ENCODE measurements at regions not wholly inside any gene's neighbourhood (a gene's known extent, or its start where the extent isn't known, plus 50 kb on each side); places are given as distances from the start of the nearest gene placed in this dataset.

DNA sequence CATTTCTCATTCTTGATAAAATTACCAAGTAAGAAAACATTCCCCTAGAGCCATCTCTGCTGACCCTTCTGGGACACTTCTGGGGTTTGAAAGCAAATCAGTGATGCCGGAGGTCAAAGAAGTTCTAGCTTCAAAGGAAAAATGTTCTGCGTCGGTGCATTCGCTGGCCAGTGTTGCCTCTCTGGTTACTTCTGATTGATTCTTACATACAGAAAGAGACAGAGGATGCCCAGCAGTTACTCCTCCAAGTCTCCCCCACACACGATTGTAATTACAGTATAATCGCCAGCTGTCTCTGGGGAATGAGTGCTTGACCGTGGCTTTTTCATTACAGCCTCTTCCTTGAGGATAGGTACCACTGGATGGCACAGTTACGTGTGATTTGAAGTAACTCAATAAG is 150.9 kb downstream of the SNX19 start:
- TF ChIP-seq, protein P1, sequence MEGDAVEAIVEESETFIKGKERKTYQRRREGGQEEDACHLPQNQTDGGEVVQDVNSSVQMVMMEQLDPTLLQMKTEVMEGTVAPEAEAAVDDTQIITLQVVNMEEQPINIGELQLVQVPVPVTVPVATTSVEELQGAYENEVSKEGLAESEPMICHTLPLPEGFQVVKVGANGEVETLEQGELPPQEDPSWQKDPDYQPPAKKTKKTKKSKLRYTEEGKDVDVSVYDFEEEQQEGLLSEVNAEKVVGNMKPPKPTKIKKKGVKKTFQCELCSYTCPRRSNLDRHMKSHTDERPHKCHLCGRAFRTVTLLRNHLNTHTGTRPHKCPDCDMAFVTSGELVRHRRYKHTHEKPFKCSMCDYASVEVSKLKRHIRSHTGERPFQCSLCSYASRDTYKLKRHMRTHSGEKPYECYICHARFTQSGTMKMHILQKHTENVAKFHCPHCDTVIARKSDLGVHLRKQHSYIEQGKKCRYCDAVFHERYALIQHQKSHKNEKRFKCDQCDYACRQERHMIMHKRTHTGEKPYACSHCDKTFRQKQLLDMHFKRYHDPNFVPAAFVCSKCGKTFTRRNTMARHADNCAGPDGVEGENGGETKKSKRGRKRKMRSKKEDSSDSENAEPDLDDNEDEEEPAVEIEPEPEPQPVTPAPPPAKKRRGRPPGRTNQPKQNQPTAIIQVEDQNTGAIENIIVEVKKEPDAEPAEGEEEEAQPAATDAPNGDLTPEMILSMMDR (IDR thresholded peaks at IDR 0.05; ENCODE audit: insufficient read depth, low read length), result no peak
- TF ChIP-seq, protein P2, sequence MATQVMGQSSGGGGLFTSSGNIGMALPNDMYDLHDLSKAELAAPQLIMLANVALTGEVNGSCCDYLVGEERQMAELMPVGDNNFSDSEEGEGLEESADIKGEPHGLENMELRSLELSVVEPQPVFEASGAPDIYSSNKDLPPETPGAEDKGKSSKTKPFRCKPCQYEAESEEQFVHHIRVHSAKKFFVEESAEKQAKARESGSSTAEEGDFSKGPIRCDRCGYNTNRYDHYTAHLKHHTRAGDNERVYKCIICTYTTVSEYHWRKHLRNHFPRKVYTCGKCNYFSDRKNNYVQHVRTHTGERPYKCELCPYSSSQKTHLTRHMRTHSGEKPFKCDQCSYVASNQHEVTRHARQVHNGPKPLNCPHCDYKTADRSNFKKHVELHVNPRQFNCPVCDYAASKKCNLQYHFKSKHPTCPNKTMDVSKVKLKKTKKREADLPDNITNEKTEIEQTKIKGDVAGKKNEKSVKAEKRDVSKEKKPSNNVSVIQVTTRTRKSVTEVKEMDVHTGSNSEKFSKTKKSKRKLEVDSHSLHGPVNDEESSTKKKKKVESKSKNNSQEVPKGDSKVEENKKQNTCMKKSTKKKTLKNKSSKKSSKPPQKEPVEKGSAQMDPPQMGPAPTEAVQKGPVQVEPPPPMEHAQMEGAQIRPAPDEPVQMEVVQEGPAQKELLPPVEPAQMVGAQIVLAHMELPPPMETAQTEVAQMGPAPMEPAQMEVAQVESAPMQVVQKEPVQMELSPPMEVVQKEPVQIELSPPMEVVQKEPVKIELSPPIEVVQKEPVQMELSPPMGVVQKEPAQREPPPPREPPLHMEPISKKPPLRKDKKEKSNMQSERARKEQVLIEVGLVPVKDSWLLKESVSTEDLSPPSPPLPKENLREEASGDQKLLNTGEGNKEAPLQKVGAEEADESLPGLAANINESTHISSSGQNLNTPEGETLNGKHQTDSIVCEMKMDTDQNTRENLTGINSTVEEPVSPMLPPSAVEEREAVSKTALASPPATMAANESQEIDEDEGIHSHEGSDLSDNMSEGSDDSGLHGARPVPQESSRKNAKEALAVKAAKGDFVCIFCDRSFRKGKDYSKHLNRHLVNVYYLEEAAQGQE (IDR thresholded peaks at IDR 0.05; ENCODE audit: insufficient replicate concordance, low read depth), result no peak
- TF ChIP-seq GABPA (IDR thresholded peaks at IDR 0.05; ENCODE audit: low read depth) (no peak), POLR2AphosphoS5 (IDR thresholded peaks at IDR 0.05; ENCODE audit: low read depth) (no peak), SPI1 (IDR thresholded peaks at IDR 0.05; ENCODE audit: borderline replicate concordance, low read depth) (no peak)
